ENCODE measurements at regions not wholly inside any gene's neighbourhood (a gene's known extent, or its start where the extent isn't known, plus 50 kb on each side); places are given as distances from the start of the nearest gene placed in this dataset.

DNA sequence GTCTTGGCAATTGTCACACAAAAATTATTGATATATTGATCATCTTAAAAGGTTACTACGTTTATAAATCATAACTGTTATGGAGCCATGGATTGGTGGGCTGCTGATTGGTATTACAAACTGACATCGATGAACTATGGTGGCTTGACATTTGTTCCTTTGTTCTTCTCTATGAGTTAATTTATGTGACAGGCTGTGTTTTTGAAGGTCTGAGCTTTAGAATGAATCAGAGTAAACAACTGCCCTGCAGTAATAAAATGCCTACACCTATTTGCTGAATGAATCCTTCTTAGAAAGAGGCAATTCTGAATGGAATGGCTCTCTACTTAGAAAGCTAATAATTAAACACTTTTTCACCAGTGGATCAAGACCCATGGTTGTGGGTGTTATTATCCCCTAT is 506.3 kb upstream of the SPTLC3 start:
- Histone ChIP-seq H3K9ac (ENCODE audit: control insufficient read depth, extremely low read depth, insufficient read depth, low read length) (no peak overlapping the region), H3K4me3 (ENCODE audit: control insufficient read depth in 2 of 3, extremely low read depth in 1 of 3, insufficient read depth in 2 of 3, low read depth in 1 of 3, low read length in 3 of 3) (no peak overlapping the region), H3K27ac (ENCODE audit: control insufficient read depth, insufficient read depth, low read length) (no peak overlapping the region), H3K9me1 (ENCODE audit: control insufficient read depth, extremely low read depth, insufficient read depth, low read length) (no peaks in the 10 kb centered on the region), H3K4me1 (ENCODE audit: control insufficient read depth, extremely low read depth, insufficient read depth, low read length) (no peaks in the 10 kb centered on the region), H3K79me2 (ENCODE audit: control insufficient read depth, insufficient read depth, low read length) (no peaks in the 10 kb centered on the region), H3K4me2 (ENCODE audit: control insufficient read depth, extremely low read depth, insufficient read depth, low read depth, low read length) (no peak overlapping the region), H3K27me3 (ENCODE audit: control insufficient read depth, extremely low read depth, insufficient read depth, low read length) (no peaks in the 10 kb centered on the region), H3K36me3 (ENCODE audit: control insufficient read depth in 2 of 2, extremely low read depth in 1 of 2, insufficient read depth in 2 of 2, low read length in 2 of 2) (no peaks in the 10 kb centered on the region), H3K9me3 (ENCODE audit: control insufficient read depth, low read depth, low read length) (no peaks in the 10 kb centered on the region), H2AFZ (ENCODE audit: control insufficient read depth, low read length) (no peak overlapping the region), H4K20me1 (ENCODE audit: control insufficient read depth, extremely low read depth, insufficient read depth, low read length) (no peaks in the 10 kb centered on the region)
- DNase-seq (ENCODE audit: low read depth, low spot score) (no peak), FAIRE-seq (no peak)
- no peak for TF ChIP-seq EZH2 (IDR thresholded peaks at IDR 0.05; ENCODE audit: low read length)
- TF ChIP-seq, protein P1, sequence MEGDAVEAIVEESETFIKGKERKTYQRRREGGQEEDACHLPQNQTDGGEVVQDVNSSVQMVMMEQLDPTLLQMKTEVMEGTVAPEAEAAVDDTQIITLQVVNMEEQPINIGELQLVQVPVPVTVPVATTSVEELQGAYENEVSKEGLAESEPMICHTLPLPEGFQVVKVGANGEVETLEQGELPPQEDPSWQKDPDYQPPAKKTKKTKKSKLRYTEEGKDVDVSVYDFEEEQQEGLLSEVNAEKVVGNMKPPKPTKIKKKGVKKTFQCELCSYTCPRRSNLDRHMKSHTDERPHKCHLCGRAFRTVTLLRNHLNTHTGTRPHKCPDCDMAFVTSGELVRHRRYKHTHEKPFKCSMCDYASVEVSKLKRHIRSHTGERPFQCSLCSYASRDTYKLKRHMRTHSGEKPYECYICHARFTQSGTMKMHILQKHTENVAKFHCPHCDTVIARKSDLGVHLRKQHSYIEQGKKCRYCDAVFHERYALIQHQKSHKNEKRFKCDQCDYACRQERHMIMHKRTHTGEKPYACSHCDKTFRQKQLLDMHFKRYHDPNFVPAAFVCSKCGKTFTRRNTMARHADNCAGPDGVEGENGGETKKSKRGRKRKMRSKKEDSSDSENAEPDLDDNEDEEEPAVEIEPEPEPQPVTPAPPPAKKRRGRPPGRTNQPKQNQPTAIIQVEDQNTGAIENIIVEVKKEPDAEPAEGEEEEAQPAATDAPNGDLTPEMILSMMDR (optimal IDR thresholded peaks at IDR 0.05 in 1 of 3, IDR thresholded peaks at IDR 0.05 in 1 of 3, conservative IDR thresholded peaks at IDR 0.05 in 1 of 3; ENCODE audit: extremely low read depth in 1 of 3, insufficient read depth in 2 of 3, low read length in 3 of 3): no peak
- dilution Hi-C loops (cut with MboI; ENCODE audit: extremely low pct_ligation_motif_present, low sequenced_read_pairs): no loop called here

DNA sequence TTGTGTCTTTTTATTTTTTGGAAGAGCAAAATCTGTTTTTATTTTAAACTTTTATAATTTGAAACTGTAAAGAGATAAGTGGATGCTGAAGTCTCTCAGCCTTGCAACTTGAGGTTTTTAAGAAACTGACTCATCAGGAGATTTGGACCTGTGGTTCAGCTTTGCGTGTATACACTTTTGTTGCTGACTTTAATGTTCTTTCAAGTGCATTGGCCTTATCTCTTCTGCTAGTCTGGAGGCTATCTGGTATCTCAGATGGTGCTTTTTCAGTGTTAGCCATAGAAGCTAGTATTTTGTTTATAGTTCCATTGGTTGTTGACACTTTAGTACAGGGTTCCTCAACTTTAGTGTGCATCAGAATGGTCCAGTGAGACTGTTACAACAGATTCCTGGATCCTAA is 504.0 kb upstream of the SPTLC3 start:
- H3K4me1 ChIP-seq (ENCODE audit: control insufficient read depth, extremely low read depth, insufficient read depth, low read length): no peaks in the 10 kb centered on the region
- no peak overlapping the region for H3K27ac ChIP-seq (ENCODE audit: control insufficient read depth, insufficient read depth, low read length)
- no peak overlapping the region for H2AFZ ChIP-seq (ENCODE audit: control insufficient read depth, low read length)
- H3K27me3 ChIP-seq (ENCODE audit: control insufficient read depth, extremely low read depth, insufficient read depth, low read length): no peaks in the 10 kb centered on the region
- no peak for TF ChIP-seq EZH2 (IDR thresholded peaks at IDR 0.05; ENCODE audit: low read length)
- TF ChIP-seq, protein P1 (optimal IDR thresholded peaks at IDR 0.05 in 1 of 3, IDR thresholded peaks at IDR 0.05 in 1 of 3, conservative IDR thresholded peaks at IDR 0.05 in 1 of 3; ENCODE audit: extremely low read depth in 1 of 3, insufficient read depth in 2 of 3, low read length in 3 of 3): no peak
- FAIRE-seq (no peak), DNase-seq (ENCODE audit: low read depth, low spot score) (no peak)
- H3K4me2 ChIP-seq (ENCODE audit: control insufficient read depth, extremely low read depth, insufficient read depth, low read depth, low read length): no peak overlapping the region
- no peaks in the 10 kb centered on the region for H3K36me3 ChIP-seq (ENCODE audit: control insufficient read depth in 2 of 2, extremely low read depth in 1 of 2, insufficient read depth in 2 of 2, low read length in 2 of 2)
- dilution Hi-C loops (cut with MboI; ENCODE audit: extremely low pct_ligation_motif_present, low sequenced_read_pairs): no loop called here
- no peaks in the 10 kb centered on the region for H3K79me2 ChIP-seq (ENCODE audit: control insufficient read depth, insufficient read depth, low read length)
- H3K9me1 ChIP-seq (ENCODE audit: control insufficient read depth, extremely low read depth, insufficient read depth, low read length): no peaks in the 10 kb centered on the region
- no peak overlapping the region for H3K4me3 ChIP-seq (ENCODE audit: control insufficient read depth in 2 of 3, extremely low read depth in 1 of 3, insufficient read depth in 2 of 3, low read depth in 1 of 3, low read length in 3 of 3)
- H3K9me3 ChIP-seq (ENCODE audit: control insufficient read depth, low read depth, low read length): no peaks in the 10 kb centered on the region
- H3K9ac ChIP-seq (ENCODE audit: control insufficient read depth, extremely low read depth, insufficient read depth, low read length): no peak overlapping the region
- no peaks in the 10 kb centered on the region for H4K20me1 ChIP-seq (ENCODE audit: control insufficient read depth, extremely low read depth, insufficient read depth, low read length)
